ENCODE measurements at regions not wholly inside any gene's neighbourhood (a gene's known extent, or its start where the extent isn't known, plus 50 kb on each side); places are given as distances from the start of the nearest gene placed in this dataset.

- Histone ChIP-seq H3K9ac (ENCODE audit: low read length) (no peak overlapping the region), H3K27ac (ENCODE audit: low read depth, low read length) (no peak overlapping the region), H3K9me3 (ENCODE audit: low read length) (no peaks in the 10 kb centered on the region), H3K4me3 (ENCODE audit: low read depth in 1 of 2, low read length in 2 of 2) (no peak overlapping the region), H3K36me3 (ENCODE audit: insufficient read depth, low read length) (no peaks in the 10 kb centered on the region), H3K27me3 (ENCODE audit: control insufficient read depth in 1 of 2, insufficient read depth in 2 of 2, low read length in 2 of 2) (no peaks in the 10 kb centered on the region), H3K4me1 (ENCODE audit: insufficient read depth, low read length) (no peaks in the 10 kb centered on the region)
Observed at GRCh38 chr11:95717314-95717713, 72.3 kb downstream of the FAM76B start.

DNA sequence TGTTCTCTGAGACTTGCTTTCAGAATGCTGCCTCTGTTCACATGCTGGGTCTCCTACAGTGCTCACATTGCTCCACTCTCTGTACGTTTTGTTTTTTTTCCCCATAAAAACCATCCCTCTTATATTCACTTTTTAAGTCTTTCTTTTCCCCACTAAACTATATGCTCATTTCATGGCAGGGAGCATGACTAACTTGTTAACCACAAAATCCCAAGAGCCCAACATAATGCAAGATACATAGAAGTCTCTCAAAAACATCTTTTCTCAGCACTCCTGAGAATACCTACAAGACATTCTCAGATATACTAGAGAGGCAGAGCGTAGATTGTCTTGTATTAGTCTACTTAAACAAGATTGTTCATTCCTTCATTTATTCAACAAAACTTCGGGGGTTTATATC lies 73.3 kb downstream of the FAM76B start:
- Histone ChIP-seq H3K4me1 (ENCODE audit: insufficient read depth, low read length) (no peaks in the 10 kb centered on the region), H3K9me3 (ENCODE audit: low read length) (no peaks in the 10 kb centered on the region), H3K9ac (ENCODE audit: low read length) (no peak overlapping the region), H3K27ac (ENCODE audit: low read depth, low read length) (no peak overlapping the region), H3K36me3 (ENCODE audit: insufficient read depth, low read length) (no peaks in the 10 kb centered on the region), H3K4me3 (ENCODE audit: low read depth in 1 of 2, low read length in 2 of 2) (no peak overlapping the region), H3K27me3 (ENCODE audit: control insufficient read depth in 1 of 2, insufficient read depth in 2 of 2, low read length in 2 of 2) (no peaks in the 10 kb centered on the region)

DNA sequence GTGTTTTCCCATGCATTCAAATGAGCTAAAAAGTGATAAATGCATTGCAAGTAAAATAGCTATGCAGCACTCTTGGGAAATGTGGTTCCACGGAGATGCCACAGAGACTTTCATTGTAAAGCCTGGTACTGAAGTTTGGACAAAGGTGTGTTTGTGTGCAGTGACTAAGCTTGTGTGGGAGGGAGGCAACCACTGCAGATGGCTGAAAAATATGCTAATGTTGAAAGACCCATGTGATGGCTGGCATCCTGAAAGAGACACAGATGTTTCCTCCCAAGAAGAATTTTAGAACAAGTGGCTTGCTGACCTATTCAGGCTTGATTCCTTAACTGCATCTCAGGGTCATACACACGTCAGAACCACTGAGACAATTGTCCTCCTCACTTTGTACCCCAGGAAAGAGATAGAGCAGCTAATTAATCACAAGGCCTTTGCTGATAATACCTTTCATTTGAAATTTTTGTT lies 73.8 kb downstream of the FAM76B start:
- no peak overlapping the region for H3K4me3 ChIP-seq (ENCODE audit: low read depth in 1 of 2, low read length in 2 of 2)
- H3K9ac ChIP-seq (ENCODE audit: low read length), result no peak overlapping the region
- H3K27ac ChIP-seq (ENCODE audit: low read depth, low read length), result no peak overlapping the region
- H3K36me3 ChIP-seq (ENCODE audit: insufficient read depth, low read length), result no peaks in the 10 kb centered on the region
- H3K27me3 ChIP-seq (ENCODE audit: control insufficient read depth in 1 of 2, insufficient read depth in 2 of 2, low read length in 2 of 2), result no peaks in the 10 kb centered on the region
- H3K9me3 ChIP-seq (ENCODE audit: low read length), result no peaks in the 10 kb centered on the region
- no peaks in the 10 kb centered on the region for H3K4me1 ChIP-seq (ENCODE audit: insufficient read depth, low read length)

DNA sequence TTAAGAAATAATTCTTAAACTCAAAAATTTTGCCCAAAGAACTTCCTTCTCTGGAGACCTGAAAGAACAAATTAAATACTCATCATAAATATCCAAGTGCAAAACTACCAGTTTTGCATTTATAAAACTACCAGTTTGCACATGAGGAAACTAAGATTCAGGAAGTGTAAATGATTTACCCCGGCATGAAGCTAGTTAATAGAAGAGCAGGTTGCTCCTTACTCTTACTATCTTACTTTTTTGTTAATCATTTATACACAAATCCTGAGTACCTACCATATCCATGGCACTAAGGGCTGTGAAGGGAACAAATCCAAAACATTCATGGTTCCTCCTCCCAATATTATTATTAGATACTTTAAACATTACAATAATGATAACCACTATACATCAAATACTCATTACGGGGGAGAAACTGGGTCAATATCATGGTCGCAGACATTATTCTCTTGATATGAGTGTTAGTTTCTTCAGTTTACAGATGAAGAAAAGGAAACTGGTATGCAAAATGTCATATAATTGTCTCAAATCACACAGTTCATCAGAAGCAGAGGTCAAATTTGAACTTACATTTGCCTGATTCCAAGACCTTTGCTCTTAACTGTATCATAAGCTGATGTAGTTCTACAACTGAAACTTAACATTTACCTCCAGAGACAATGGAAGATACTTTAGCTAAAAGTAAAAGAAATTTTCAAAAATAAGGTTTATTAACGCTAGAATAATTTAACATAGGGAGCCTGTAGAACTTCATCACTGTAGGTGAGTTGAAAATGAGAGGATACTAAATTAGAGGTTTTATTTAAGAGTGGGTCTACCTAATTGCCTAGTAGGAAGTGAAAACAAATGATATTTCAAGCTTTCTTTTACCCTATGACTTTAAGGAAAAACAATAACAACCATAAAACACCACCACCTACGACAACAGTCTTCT lies 74.5 kb downstream of the FAM76B start:
- H3K4me1 ChIP-seq (ENCODE audit: insufficient read depth, low read length), result no peaks in the 10 kb centered on the region
- H3K4me3 ChIP-seq (ENCODE audit: low read depth in 1 of 2, low read length in 2 of 2), result no peak overlapping the region
- no peak overlapping the region for H3K9ac ChIP-seq (ENCODE audit: low read length)
- no peak overlapping the region for H3K27ac ChIP-seq (ENCODE audit: low read depth, low read length)
- no peaks in the 10 kb centered on the region for H3K9me3 ChIP-seq (ENCODE audit: low read length)
- H3K27me3 ChIP-seq (ENCODE audit: control insufficient read depth in 1 of 2, insufficient read depth in 2 of 2, low read length in 2 of 2), result no peaks in the 10 kb centered on the region
- no peaks in the 10 kb centered on the region for H3K36me3 ChIP-seq (ENCODE audit: insufficient read depth, low read length)

GRCh38 chr11:95713428-95713827 lies 76.2 kb downstream of the FAM76B start:
- H3K9me3 ChIP-seq (ENCODE audit: low read length), result no peaks in the 10 kb centered on the region
- no peak overlapping the region for H3K27ac ChIP-seq (ENCODE audit: low read depth, low read length)
- H3K4me1 ChIP-seq (ENCODE audit: insufficient read depth, low read length), result no peaks in the 10 kb centered on the region
- no peak overlapping the region for H3K4me3 ChIP-seq (ENCODE audit: low read depth in 1 of 2, low read length in 2 of 2)
- H3K9ac ChIP-seq (ENCODE audit: low read length), result no peak overlapping the region
- no peaks in the 10 kb centered on the region for H3K36me3 ChIP-seq (ENCODE audit: insufficient read depth, low read length)
- no peaks in the 10 kb centered on the region for H3K27me3 ChIP-seq (ENCODE audit: control insufficient read depth in 1 of 2, insufficient read depth in 2 of 2, low read length in 2 of 2)

DNA sequence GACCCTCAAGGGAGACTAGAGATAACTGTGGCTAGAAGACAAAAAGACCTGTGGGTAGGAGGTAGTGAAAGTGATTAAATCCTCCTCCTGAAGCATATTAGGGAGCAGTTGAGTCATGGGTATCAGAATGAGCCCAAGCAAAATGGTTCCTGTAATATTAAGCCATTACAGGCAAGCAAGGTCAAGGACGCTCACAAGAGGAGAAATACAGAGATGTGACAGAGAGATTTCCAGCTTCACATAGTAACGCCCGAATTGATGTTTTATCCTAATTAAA lies 77.7 kb downstream of the FAM76B start:
- no peak overlapping the region for H3K4me3 ChIP-seq (ENCODE audit: low read depth in 1 of 2, low read length in 2 of 2)
- H3K9ac ChIP-seq (ENCODE audit: low read length), result no peak overlapping the region
- no peaks in the 10 kb centered on the region for H3K4me1 ChIP-seq (ENCODE audit: insufficient read depth, low read length)
- H3K27ac ChIP-seq (ENCODE audit: low read depth, low read length), result no peak overlapping the region
- no peaks in the 10 kb centered on the region for H3K36me3 ChIP-seq (ENCODE audit: insufficient read depth, low read length)
- no peaks in the 10 kb centered on the region for H3K27me3 ChIP-seq (ENCODE audit: control insufficient read depth in 1 of 2, insufficient read depth in 2 of 2, low read length in 2 of 2)
- no peaks in the 10 kb centered on the region for H3K9me3 ChIP-seq (ENCODE audit: low read length)

- Histone ChIP-seq H3K27ac (ENCODE audit: low read depth, low read length) (no peak overlapping the region), H3K4me1 (ENCODE audit: insufficient read depth, low read length) (no peaks in the 10 kb centered on the region), H3K9ac (ENCODE audit: low read length) (no peak overlapping the region), H3K36me3 (ENCODE audit: insufficient read depth, low read length) (no peaks in the 10 kb centered on the region), H3K27me3 (ENCODE audit: control insufficient read depth in 1 of 2, insufficient read depth in 2 of 2, low read length in 2 of 2) (no peaks in the 10 kb centered on the region), H3K4me3 (ENCODE audit: low read depth in 1 of 2, low read length in 2 of 2) (no peak overlapping the region), H3K9me3 (ENCODE audit: low read length) (no peaks in the 10 kb centered on the region)
Observed at GRCh38 chr11:95711162-95711944, 78.2 kb downstream of the FAM76B start.

DNA sequence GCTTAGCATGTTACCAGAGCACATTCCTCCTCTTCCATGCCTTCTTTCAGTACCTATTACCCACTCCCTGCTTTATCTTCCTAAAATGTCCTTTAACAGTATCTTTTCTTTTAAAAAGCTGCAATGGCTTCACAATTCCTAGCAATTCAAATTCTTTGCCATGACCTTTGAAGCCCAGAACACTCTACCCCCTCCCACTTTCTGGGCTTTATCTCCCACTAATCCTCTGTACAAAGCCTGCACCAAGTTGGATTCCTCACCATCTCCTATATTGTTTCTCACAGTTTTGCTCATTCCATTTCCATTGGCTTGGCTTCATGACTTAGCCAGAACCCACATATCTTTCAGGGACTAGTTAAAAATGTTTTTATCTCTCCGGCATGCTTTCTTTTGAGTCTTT lies 80.9 kb downstream of the FAM76B start:
- Histone ChIP-seq H3K27ac (ENCODE audit: low read depth, low read length) (no peak overlapping the region), H3K9ac (ENCODE audit: low read length) (no peak overlapping the region), H3K9me3 (ENCODE audit: low read length) (no peaks in the 10 kb centered on the region), H3K36me3 (ENCODE audit: insufficient read depth, low read length) (no peaks in the 10 kb centered on the region), H3K27me3 (ENCODE audit: control insufficient read depth in 1 of 2, insufficient read depth in 2 of 2, low read length in 2 of 2) (no peaks in the 10 kb centered on the region), H3K4me1 (ENCODE audit: insufficient read depth, low read length) (peaks cover 22% of the 10 kb centered on the region), H3K4me3 (ENCODE audit: low read depth in 1 of 2, low read length in 2 of 2) (no peak overlapping the region)

GRCh38 chr11:95706974-95707387 lies 82.6 kb downstream of the FAM76B start:
- H3K9me3 ChIP-seq (ENCODE audit: low read length), result no peaks in the 10 kb centered on the region
- H3K36me3 ChIP-seq (ENCODE audit: insufficient read depth, low read length), result no peaks in the 10 kb centered on the region
- H3K27ac ChIP-seq (ENCODE audit: low read depth, low read length), result no peak overlapping the region
- H3K4me3 ChIP-seq (ENCODE audit: low read depth in 1 of 2, low read length in 2 of 2), result no peak overlapping the region
- H3K27me3 ChIP-seq (ENCODE audit: control insufficient read depth in 1 of 2, insufficient read depth in 2 of 2, low read length in 2 of 2), result no peaks in the 10 kb centered on the region
- peaks cover 33% of the 10 kb centered on the region for H3K4me1 ChIP-seq (ENCODE audit: insufficient read depth, low read length)
- no peak overlapping the region for H3K9ac ChIP-seq (ENCODE audit: low read length)

- peak overlapping the region; percentile 31 for H3K27ac ChIP-seq (ENCODE audit: low read depth, low read length)
- H3K36me3 ChIP-seq (ENCODE audit: insufficient read depth, low read length), result no peaks in the 10 kb centered on the region
- no peaks in the 10 kb centered on the region for H3K27me3 ChIP-seq (ENCODE audit: control insufficient read depth in 1 of 2, insufficient read depth in 2 of 2, low read length in 2 of 2)
- H3K4me3 ChIP-seq (ENCODE audit: low read depth in 1 of 2, low read length in 2 of 2), result no peak overlapping the region
- no peak overlapping the region for H3K9ac ChIP-seq (ENCODE audit: low read length)
- H3K4me1 ChIP-seq (ENCODE audit: insufficient read depth, low read length), result peaks cover 33% of the 10 kb centered on the region
- no peaks in the 10 kb centered on the region for H3K9me3 ChIP-seq (ENCODE audit: low read length)
Observed at GRCh38 chr11:95705485-95706124, 84.0 kb downstream of the FAM76B start.

GRCh38 chr11:95704865-95705264 lies 84.7 kb downstream of the FAM76B start:
- no peaks in the 10 kb centered on the region for H3K9me3 ChIP-seq (ENCODE audit: low read length)
- no peak overlapping the region for H3K9ac ChIP-seq (ENCODE audit: low read length)
- H3K36me3 ChIP-seq (ENCODE audit: insufficient read depth, low read length), result no peaks in the 10 kb centered on the region
- peak overlapping the region; percentile 2 for H3K27ac ChIP-seq (ENCODE audit: low read depth, low read length)
- H3K27me3 ChIP-seq (ENCODE audit: control insufficient read depth in 1 of 2, insufficient read depth in 2 of 2, low read length in 2 of 2), result no peaks in the 10 kb centered on the region
- no peak overlapping the region for H3K4me3 ChIP-seq (ENCODE audit: low read depth in 1 of 2, low read length in 2 of 2)
- H3K4me1 ChIP-seq (ENCODE audit: insufficient read depth, low read length), result peaks cover 33% of the 10 kb centered on the region

Measured in muscle layer of colon (tissue), 2 donors.